ENCODE measurements at regions not wholly inside any gene's neighbourhood (a gene's known extent, or its start where the extent isn't known, plus 50 kb on each side); places are given as distances from the start of the nearest gene placed in this dataset.

GRCh38 chr15:85847031-85847430 is 52.3 kb upstream of the KLHL25 start:
- no peak for DNase-seq
- TF ChIP-seq GATA1 (IDR thresholded peaks at IDR 0.05; ENCODE audit: low read depth, low read length) = no peak
- no peak for TF ChIP-seq POLR2A (IDR thresholded peaks at IDR 0.05; ENCODE audit: low read length)

GRCh38 chr15:85849946-85850345 is 55.2 kb upstream of the KLHL25 start:
- TF ChIP-seq POLR2A (IDR thresholded peaks at IDR 0.05; ENCODE audit: low read length) (no peak), GATA1 (IDR thresholded peaks at IDR 0.05; ENCODE audit: low read depth, low read length) (no peak)
- DNase-seq = no peak

GRCh38 chr15:85852969-85853368 is 58.2 kb upstream of the KLHL25 start:
- DNase-seq = no peak
- TF ChIP-seq GATA1 (IDR thresholded peaks at IDR 0.05; ENCODE audit: low read depth, low read length) (no peak), POLR2A (IDR thresholded peaks at IDR 0.05; ENCODE audit: low read length) (no peak)

- peak; percentile 59 to 78 for DNase-seq
- TF ChIP-seq POLR2A (IDR thresholded peaks at IDR 0.05; ENCODE audit: low read length) (no peak), GATA1 (IDR thresholded peaks at IDR 0.05; ENCODE audit: low read depth, low read length) (no peak)
Measured at GRCh38 chr15:85854345-85855097, 59.8 kb upstream of the KLHL25 start.

- DNase-seq = peak; percentile 63 to 82
- TF ChIP-seq POLR2A (IDR thresholded peaks at IDR 0.05; ENCODE audit: low read length) (no peak), GATA1 (IDR thresholded peaks at IDR 0.05; ENCODE audit: low read depth, low read length) (no peak)
Measured at GRCh38 chr15:85858586-85859375, 64.1 kb upstream of the KLHL25 start.

- no peak for TF ChIP-seq POLR2A (IDR thresholded peaks at IDR 0.05; ENCODE audit: low read length)
- TF ChIP-seq GATA1 (IDR thresholded peaks at IDR 0.05; ENCODE audit: low read depth, low read length) = no peak
- DNase-seq = no peak
Measured at GRCh38 chr15:85859671-85860070, 64.9 kb upstream of the KLHL25 start.

GRCh38 chr15:85860394-85861161 is 65.9 kb upstream of the KLHL25 start:
- no peak for TF ChIP-seq POLR2A (IDR thresholded peaks at IDR 0.05; ENCODE audit: low read length)
- no peak for TF ChIP-seq GATA1 (IDR thresholded peaks at IDR 0.05; ENCODE audit: low read depth, low read length)
- no peak for DNase-seq

- peak in 1 of 2 experiments; percentile 8 for DNase-seq
- no peak for TF ChIP-seq POLR2A (IDR thresholded peaks at IDR 0.05; ENCODE audit: low read length)
- TF ChIP-seq GATA1 (IDR thresholded peaks at IDR 0.05; ENCODE audit: low read depth, low read length) = no peak
Measured at GRCh38 chr15:85865070-85865684, 70.5 kb upstream of the KLHL25 start.

GRCh38 chr15:85867250-85867649 is 72.5 kb upstream of the KLHL25 start:
- TF ChIP-seq POLR2A (IDR thresholded peaks at IDR 0.05; ENCODE audit: low read length) = no peak
- no peak for TF ChIP-seq GATA1 (IDR thresholded peaks at IDR 0.05; ENCODE audit: low read depth, low read length)
- DNase-seq = no peak

- TF ChIP-seq POLR2A (IDR thresholded peaks at IDR 0.05; ENCODE audit: low read length) = no peak
- TF ChIP-seq GATA1 (IDR thresholded peaks at IDR 0.05; ENCODE audit: low read depth, low read length) = no peak
- no peak for DNase-seq
Measured at GRCh38 chr15:85869124-85869523, 74.4 kb upstream of the KLHL25 start.

GRCh38 chr15:85870216-85871014 is 75.7 kb upstream of the KLHL25 start:
- DNase-seq = no peak
- no peak for TF ChIP-seq POLR2A (IDR thresholded peaks at IDR 0.05; ENCODE audit: low read length)
- no peak for TF ChIP-seq GATA1 (IDR thresholded peaks at IDR 0.05; ENCODE audit: low read depth, low read length)

GRCh38 chr15:85871545-85871944 is 76.8 kb upstream of the KLHL25 start:
- DNase-seq = no peak
- no peak for TF ChIP-seq GATA1 (IDR thresholded peaks at IDR 0.05; ENCODE audit: low read depth, low read length)
- no peak for TF ChIP-seq POLR2A (IDR thresholded peaks at IDR 0.05; ENCODE audit: low read length)

GRCh38 chr15:85872125-85872524 is 77.4 kb upstream of the KLHL25 start:
- DNase-seq = no peak
- TF ChIP-seq GATA1 (IDR thresholded peaks at IDR 0.05; ENCODE audit: low read depth, low read length) (no peak), POLR2A (IDR thresholded peaks at IDR 0.05; ENCODE audit: low read length) (no peak)

All from erythroblast (primary cell).